ENCODE measurements at regions not wholly inside any gene's neighbourhood (a gene's known extent, or its start where the extent isn't known, plus 50 kb on each side); places are given as distances from the start of the nearest gene placed in this dataset.

GRCh38 chr3:68571321-68571720 is 361.0 kb downstream of the TAFA4 start:
- TF ChIP-seq POLR2A (IDR thresholded peaks at IDR 0.05) (no peak), CTCF (IDR thresholded peaks at IDR 0.05) (no peak)
- intact Hi-C loops (cut with DNase I), result no loop called here
- no peak overlapping the region for H3K27ac ChIP-seq
- no peaks in the 10 kb centered on the region for H3K9me3 ChIP-seq (replicated peaks in 1 of 3)
- no peaks in the 10 kb centered on the region for H3K36me3 ChIP-seq (replicated peaks in 1 of 2)
- no peak for DNase-seq
- H3K4me3 ChIP-seq, result no peak overlapping the region
- H3K4me1 ChIP-seq (replicated peaks in 1 of 2), result no peaks in the 10 kb centered on the region
- WGBS, 4 donors, result 67 to 82% (median 76%) methylated on average over 2 of the region's 2 CpGs; no CpG with 5 or more reads in 1 of the 4 donors
- no peaks in the 10 kb centered on the region for H3K27me3 ChIP-seq

GRCh38 chr3:68560728-68561127 is 371.6 kb downstream of the TAFA4 start:
- Histone ChIP-seq H3K36me3 (replicated peaks in 1 of 2) (no peaks in the 10 kb centered on the region), H3K27me3 (no peaks in the 10 kb centered on the region), H3K4me3 (no peak overlapping the region), H3K4me1 (replicated peaks in 1 of 2) (no peaks in the 10 kb centered on the region), H3K27ac (no peak overlapping the region), H3K9me3 (replicated peaks in 1 of 3) (no peaks in the 10 kb centered on the region)
- TF ChIP-seq POLR2A (IDR thresholded peaks at IDR 0.05) (no peak), CTCF (IDR thresholded peaks at IDR 0.05) (no peak)
- intact Hi-C loops (cut with DNase I), result no loop called here
- WGBS, 4 donors, result 26 to 33% (median 32%) methylated on average over 2 of the region's 2 CpGs
- DNase-seq, result no peak

- H3K4me1 ChIP-seq (replicated peaks in 1 of 2), result no peaks in the 10 kb centered on the region
- intact Hi-C loops (cut with DNase I), result no loop called here
- TF ChIP-seq CTCF (IDR thresholded peaks at IDR 0.05) (no peak), POLR2A (IDR thresholded peaks at IDR 0.05) (no peak)
- no peak overlapping the region for H3K27ac ChIP-seq
- H3K27me3 ChIP-seq, result no peaks in the 10 kb centered on the region
- DNase-seq, result no peak
- no peaks in the 10 kb centered on the region for H3K9me3 ChIP-seq (replicated peaks in 1 of 3)
- no peaks in the 10 kb centered on the region for H3K36me3 ChIP-seq (replicated peaks in 1 of 2)
- no peak overlapping the region for H3K4me3 ChIP-seq
Observed at GRCh38 chr3:68535782-68536181, 396.6 kb downstream of the TAFA4 start.

GRCh38 chr3:68523330-68523729 is 409.0 kb downstream of the TAFA4 start:
- no peaks in the 10 kb centered on the region for H3K36me3 ChIP-seq (replicated peaks in 1 of 2)
- intact Hi-C loops (cut with DNase I), result no loop called here
- no peaks in the 10 kb centered on the region for H3K9me3 ChIP-seq (replicated peaks in 1 of 3)
- no peak for TF ChIP-seq CTCF (IDR thresholded peaks at IDR 0.05)
- H3K27me3 ChIP-seq, result no peaks in the 10 kb centered on the region
- H3K27ac ChIP-seq, result no peak overlapping the region
- no peaks in the 10 kb centered on the region for H3K4me1 ChIP-seq (replicated peaks in 1 of 2)
- H3K4me3 ChIP-seq, result no peak overlapping the region
- no peak for DNase-seq
